Type B pancreatic cell (in vitro differentiated cells): ENCODE measurements at regions not wholly inside any gene's neighbourhood (a gene's known extent, or its start where the extent isn't known, plus 50 kb on each side); places are given as distances from the start of the nearest gene placed in this dataset.
A peak's percentile ranks its signal among the peaks of the same experiment; 100 is the strongest.
"Not testable (repeated sequence)": the region's sequence is repeated elsewhere in the genome, so short reads cannot be mapped to it uniquely, and the experiment has no call there.

Experiments used
- DNase-seq: peaks from one replicate; pipeline ENCODE4 v3.0.0; 2021; ENCODE audit warnings: mixed read lengths; ENCODE audit not compliant: unreplicated experiment; ENCODE audit errors: extremely low spot score
- H3K27ac Mint-ChIP-seq: 2 replicates; pipeline ENCODE4 v1.8.0; 2021; ENCODE audit warnings: mild to moderate bottlenecking, mixed read lengths
- H3K27me3 Mint-ChIP-seq: 2 replicates; pipeline ENCODE4 v1.8.0; 2021; ENCODE audit warnings: mixed read lengths
- H3K36me3 Mint-ChIP-seq: 2 replicates; pipeline ENCODE4 v1.8.0; 2021; ENCODE audit warnings: mixed read lengths
- H3K4me1 Mint-ChIP-seq: one replicate; pipeline ENCODE4 v1.8.0; 2021; ENCODE audit warnings: mixed read lengths; ENCODE audit not compliant: unreplicated experiment
- H3K4me3 Mint-ChIP-seq: 2 replicates; pipeline ENCODE4 v1.8.0; 2021; ENCODE audit warnings: mild to moderate bottlenecking, mixed read lengths
- H3K9me3 Mint-ChIP-seq: 2 replicates; pipeline ENCODE4 v1.8.0; 2021; ENCODE audit warnings: mixed read lengths
- CTCF ChIP-seq: fragments of 200-600 bp; sonication (generic); conservative IDR thresholded peaks from 2 replicates; pipeline ENCODE4 v1.5.0; 2021; ENCODE audit warnings: antibody characterized with exemption, mild to moderate bottlenecking

DNA sequence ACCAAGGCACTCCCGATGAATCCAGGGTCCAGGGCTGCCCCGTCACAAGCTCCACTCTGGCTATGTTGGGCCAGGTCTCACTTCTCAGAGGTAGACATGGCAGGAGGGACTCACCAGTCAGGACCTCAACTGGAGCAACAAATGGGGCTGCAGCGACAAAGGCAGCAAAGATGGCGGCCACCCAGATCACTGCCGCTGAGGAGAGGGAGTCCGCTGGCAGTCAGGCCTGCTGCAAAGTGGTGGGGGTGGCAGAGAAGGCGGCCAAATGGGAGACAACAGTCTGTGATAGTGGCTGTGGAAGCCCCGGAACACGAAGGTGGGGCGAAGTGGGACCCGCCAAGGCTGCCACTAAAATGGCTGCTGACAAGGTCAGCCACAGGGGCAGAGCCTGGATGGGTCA is 143.3 kb upstream of the RADX start:
- no peak overlapping the region for H3K4me3 Mint-ChIP-seq
- DNase-seq = no peak
- TF ChIP-seq CTCF = no peak
- H3K27me3 Mint-ChIP-seq = no peaks in the 10 kb centered on the region
- no peaks in the 10 kb centered on the region for H3K36me3 Mint-ChIP-seq
- H3K27ac Mint-ChIP-seq = no peak overlapping the region
- no peaks in the 10 kb centered on the region for H3K4me1 Mint-ChIP-seq
- no peaks in the 10 kb centered on the region for H3K9me3 Mint-ChIP-seq

DNA sequence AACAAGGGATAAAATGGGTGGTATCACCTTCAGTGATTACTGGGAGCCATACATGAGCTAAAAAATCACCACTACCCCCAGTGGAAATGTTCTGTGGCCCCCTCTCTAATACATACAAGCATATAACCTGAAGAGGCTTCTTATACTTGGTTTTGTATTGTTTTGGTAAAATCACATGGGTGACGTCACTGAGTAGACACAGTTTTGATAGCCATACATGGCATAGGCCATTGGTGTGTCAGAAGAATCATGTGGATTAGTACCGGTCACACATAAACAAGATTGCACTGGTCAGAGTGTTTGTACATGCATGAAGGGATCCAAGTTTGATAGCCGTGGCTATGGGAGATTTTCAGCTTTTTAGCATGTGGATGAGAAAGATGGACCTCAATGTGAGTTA is 131.9 kb upstream of the RADX start:
- H3K27ac Mint-ChIP-seq = no peak overlapping the region
- no peaks in the 10 kb centered on the region for H3K4me1 Mint-ChIP-seq
- DNase-seq = no peak
- no peak overlapping the region for H3K4me3 Mint-ChIP-seq
- H3K27me3 Mint-ChIP-seq = no peaks in the 10 kb centered on the region
- H3K9me3 Mint-ChIP-seq = no peaks in the 10 kb centered on the region
- no peak for TF ChIP-seq CTCF
- H3K36me3 Mint-ChIP-seq = no peaks in the 10 kb centered on the region

DNA sequence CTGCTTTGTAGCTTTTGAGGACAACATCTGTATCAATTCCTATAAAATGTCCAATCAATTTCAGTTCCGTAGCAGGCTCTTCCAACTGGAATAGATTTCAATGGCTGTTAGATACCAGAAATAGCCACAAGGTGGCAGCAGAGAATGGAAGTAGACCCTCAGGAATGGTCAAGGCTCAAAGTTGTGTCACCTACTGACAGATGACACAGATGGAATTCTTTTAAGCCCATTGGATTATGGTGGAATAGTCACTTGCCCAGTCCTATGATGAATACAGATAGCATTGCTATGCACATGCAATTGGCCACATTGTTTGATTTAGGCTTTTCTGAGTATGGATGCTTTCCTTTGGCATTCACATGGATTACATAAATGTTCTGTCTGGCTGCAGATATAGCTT is 130.4 kb upstream of the RADX start:
- H3K27ac Mint-ChIP-seq = no peak overlapping the region
- no peaks in the 10 kb centered on the region for H3K9me3 Mint-ChIP-seq
- no peaks in the 10 kb centered on the region for H3K4me1 Mint-ChIP-seq
- peak; percentile 85 for TF ChIP-seq CTCF
- H3K4me3 Mint-ChIP-seq = no peak overlapping the region
- no peaks in the 10 kb centered on the region for H3K27me3 Mint-ChIP-seq
- H3K36me3 Mint-ChIP-seq = no peaks in the 10 kb centered on the region
- DNase-seq = no peak

GRCh38 chrX:106484233-106484632 is 127.5 kb upstream of the RADX start:
- Mint-ChIP-seq H3K27ac (no peak overlapping the region), H3K36me3 (no peaks in the 10 kb centered on the region), H3K4me1 (no peaks in the 10 kb centered on the region), H3K27me3 (no peaks in the 10 kb centered on the region), H3K9me3 (no peaks in the 10 kb centered on the region), H3K4me3 (no peak overlapping the region)
- no peak for DNase-seq
- TF ChIP-seq CTCF = no peak

GRCh38 chrX:106493210-106493816 is 118.5 kb upstream of the RADX start:
- H3K27me3 Mint-ChIP-seq, H3K9me3 Mint-ChIP-seq, H3K27ac Mint-ChIP-seq, H3K4me1 Mint-ChIP-seq, DNase-seq, H3K36me3 Mint-ChIP-seq, H3K4me3 Mint-ChIP-seq: not testable (repeated sequence)

DNA sequence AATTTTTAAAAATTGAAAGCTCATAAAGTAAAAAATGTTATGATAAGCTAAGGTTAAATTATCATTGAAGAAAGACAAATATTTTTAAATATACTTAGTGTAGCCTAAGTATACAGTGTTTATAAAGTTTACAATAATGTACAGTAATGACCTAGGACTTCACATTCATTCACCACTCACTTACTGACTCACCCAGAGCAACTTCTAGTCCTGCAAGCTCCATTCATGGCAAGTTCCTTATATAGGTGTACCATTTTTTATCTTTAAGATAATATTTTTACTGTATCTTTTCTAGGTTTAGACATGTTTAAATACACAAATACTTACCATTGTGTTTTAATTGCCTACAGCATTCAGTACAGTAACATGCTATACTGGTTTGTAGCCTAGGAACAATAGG is 112.3 kb upstream of the RADX start:
- H3K36me3 Mint-ChIP-seq = no peaks in the 10 kb centered on the region
- H3K27me3 Mint-ChIP-seq = no peaks in the 10 kb centered on the region
- no peak for DNase-seq
- no peak for TF ChIP-seq CTCF
- no peak overlapping the region for H3K27ac Mint-ChIP-seq
- H3K4me1 Mint-ChIP-seq = no peaks in the 10 kb centered on the region
- H3K4me3 Mint-ChIP-seq = no peak overlapping the region
- H3K9me3 Mint-ChIP-seq = no peaks in the 10 kb centered on the region
